C4-2B (cell line): ENCODE measurements at regions not wholly inside any gene's neighbourhood (a gene's known extent, or its start where the extent isn't known, plus 50 kb on each side); places are given as distances from the start of the nearest gene placed in this dataset.

Experiments used
- H3K27ac ChIP-seq: fragments of 450-650 bp; 2 replicates; pipeline ENCODE4 v1.5.1; 2017
- ZFX ChIP-seq: fragments of 450-650 bp; IDR thresholded peaks from 2 replicates; pipeline ENCODE4 v1.6.1; 2017
- TF ChIP-seq, protein P1 (sequence below): fragments of 450-650 bp; conservative IDR thresholded peaks from 2 replicates; pipeline ENCODE4 v1.5.1; 2017; ENCODE audit warnings: mild to moderate bottlenecking

DNA sequence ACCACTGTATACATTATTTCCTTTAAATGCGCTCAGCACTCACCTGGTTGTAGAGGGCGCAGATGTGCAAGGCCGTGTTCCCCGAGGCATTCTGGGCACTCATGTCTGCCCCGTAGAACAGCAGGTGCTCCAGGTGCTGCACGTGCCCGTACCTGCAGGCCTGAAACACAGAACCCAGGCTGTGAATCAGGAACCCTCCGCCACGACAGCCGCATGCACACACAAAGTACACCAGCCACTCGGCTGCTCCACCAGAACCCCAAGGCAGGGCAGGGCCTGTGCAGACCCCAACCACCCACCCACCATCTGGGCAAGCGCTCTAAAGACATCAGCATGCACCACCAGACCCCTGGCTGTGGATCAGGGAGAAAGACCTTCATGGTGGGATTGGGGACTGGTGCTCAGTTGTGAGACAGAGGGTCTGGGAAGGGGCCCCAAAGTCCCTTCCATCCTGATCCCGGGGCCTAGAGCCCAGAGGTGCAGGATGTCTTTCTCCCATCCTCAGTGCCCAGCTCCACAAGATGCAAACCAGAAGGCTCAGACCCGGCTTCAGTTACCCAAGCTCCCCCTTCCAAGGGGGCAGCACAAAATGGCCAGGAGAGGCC, 177.2 kb downstream of the SHANK2 start:
- TF ChIP-seq, protein P1, sequence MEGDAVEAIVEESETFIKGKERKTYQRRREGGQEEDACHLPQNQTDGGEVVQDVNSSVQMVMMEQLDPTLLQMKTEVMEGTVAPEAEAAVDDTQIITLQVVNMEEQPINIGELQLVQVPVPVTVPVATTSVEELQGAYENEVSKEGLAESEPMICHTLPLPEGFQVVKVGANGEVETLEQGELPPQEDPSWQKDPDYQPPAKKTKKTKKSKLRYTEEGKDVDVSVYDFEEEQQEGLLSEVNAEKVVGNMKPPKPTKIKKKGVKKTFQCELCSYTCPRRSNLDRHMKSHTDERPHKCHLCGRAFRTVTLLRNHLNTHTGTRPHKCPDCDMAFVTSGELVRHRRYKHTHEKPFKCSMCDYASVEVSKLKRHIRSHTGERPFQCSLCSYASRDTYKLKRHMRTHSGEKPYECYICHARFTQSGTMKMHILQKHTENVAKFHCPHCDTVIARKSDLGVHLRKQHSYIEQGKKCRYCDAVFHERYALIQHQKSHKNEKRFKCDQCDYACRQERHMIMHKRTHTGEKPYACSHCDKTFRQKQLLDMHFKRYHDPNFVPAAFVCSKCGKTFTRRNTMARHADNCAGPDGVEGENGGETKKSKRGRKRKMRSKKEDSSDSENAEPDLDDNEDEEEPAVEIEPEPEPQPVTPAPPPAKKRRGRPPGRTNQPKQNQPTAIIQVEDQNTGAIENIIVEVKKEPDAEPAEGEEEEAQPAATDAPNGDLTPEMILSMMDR = no peak
- no peak for TF ChIP-seq ZFX
- H3K27ac ChIP-seq = no peak overlapping the region

DNA sequence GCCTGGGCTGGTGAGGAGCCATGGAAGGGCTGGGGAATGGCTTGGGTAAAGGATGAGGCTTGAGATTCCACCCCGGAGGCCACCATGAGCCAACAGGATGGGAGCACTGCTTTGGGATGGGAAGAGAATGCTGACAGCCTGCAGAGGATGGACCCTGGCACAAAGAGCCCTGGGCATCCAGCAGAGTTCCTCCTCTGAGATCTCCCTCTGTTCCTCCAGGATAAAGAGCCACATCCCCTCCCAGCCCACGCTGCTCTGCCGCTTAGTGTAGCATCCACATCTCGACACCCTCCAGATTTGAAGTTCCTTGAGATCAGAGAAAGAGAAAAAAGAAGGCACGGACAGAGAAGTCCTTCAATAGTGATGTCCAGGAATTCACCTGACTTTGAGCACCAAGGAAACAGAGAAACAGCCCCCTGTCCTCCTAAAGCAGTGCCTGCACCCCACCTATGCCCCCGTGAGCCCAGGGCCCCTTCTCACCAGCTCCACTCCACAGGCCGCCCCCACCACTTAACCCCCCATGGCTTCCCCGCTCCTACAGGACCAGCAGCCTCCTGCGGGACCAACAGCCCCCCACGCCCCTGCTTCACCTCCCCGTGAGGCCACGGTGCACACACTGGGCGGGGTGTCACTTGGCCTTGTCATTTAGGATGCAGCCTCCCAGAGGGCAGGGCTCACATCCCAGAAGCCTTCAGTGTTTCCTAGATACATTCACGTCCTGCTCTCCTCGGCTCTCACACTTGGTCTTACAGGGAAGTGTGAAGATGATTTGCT, 180.5 kb downstream of the SHANK2 start:
- no peak overlapping the region for H3K27ac ChIP-seq
- TF ChIP-seq, protein P1 = no peak
- no peak for TF ChIP-seq ZFX

DNA sequence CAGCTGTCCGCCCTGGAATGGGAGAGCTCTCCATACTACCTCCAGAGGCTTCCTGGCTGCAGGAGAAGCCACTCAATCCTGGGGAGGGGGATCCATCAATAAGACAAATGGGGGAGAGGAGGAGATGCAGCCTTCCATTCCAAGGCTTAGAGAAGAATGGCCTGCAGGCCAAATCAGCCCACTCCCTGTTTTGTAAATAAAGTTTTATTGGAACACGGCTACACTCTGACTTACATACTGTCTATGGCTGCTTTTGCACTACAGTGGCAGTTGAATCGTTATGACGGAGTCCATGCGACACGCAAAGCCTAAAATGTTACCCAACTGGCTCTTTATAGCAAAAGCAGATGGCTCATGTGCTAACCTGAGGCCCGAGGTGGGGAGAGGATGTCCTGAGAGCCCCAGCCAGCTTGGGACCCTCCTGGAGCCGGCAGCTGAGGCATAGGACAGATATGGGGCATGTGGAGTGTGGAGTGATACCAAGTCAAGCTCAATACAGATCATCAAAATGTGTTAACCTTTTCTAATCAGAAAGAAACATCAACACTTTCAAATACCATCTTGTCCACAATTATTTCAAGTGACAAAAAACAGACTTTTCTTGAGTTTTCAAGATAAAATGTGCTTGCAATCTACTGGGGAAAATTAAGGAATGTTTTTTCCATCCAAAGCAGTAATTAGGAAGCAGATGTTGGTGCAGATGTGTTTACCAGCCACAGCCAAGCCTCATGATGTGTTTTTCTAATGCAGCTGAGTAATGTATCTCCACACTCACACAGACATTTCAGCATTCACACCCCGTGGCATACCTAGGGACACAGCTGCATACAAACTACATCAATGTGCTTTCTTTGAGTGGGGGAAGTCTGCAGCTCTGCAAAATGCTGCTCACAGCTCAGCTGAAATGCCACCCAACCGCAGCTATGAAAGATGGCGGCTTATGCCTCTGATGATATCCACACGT, 181.6 kb downstream of the SHANK2 start:
- no peak overlapping the region for H3K27ac ChIP-seq
- TF ChIP-seq, protein P1 = no peak
- no peak for TF ChIP-seq ZFX

DNA sequence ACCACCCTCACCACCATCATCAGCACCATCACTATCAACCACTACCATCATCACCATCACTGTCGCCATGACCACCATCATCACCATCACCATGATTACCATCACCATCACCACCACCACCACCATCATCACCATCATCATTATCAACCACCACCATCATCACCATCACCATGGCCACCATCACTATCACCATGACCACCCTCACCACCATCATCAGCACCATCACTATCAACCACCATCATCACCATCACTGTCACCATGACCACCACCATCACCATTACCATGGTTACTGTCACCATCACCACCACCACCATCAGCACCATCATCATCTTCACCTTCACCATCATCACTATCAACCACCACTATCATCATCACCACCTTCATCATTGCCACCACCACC, 183.4 kb downstream of the SHANK2 start:
- TF ChIP-seq, protein P1 = no peak
- no peak for TF ChIP-seq ZFX
- H3K27ac ChIP-seq = no peak overlapping the region

DNA sequence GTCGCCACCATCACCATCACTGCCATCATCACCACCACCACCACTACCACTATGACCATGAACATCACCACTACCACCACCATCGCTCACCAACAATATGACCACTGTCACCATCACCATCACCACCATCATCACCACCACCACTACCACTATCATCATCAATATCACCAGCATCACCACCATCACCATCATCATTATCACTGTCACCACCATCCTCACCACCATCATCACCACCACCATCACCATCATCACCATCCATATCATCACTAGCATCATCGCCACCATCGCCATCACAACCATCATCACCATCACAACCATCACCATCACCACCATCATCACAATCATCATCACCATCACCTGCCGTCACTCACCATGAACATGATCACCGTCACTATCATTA, 184.6 kb downstream of the SHANK2 start:
- TF ChIP-seq, protein P1 = no peak
- TF ChIP-seq ZFX = no peak
- H3K27ac ChIP-seq = no peak overlapping the region

DNA sequence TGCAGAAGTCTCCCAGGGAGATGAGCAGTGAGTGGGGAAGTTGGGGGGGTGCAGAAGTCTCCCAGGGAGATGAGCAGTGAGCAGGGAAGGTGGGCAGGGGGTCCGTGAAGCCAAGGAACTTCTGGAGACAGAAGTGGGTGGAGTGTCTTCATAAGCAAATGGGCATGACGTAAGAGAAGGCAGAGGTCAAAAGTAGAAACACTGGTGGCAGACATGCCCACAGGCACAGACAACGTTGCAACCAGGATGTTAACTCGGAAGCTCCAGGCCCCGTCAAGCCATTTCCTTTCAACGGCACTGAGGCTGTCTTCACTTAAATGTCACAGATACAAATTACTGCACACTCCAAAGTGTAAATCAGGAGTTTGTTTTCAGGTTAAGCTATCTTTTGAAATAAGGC, 186.1 kb downstream of the SHANK2 start:
- TF ChIP-seq, protein P1 = no peak
- TF ChIP-seq ZFX = no peak
- no peak overlapping the region for H3K27ac ChIP-seq

DNA sequence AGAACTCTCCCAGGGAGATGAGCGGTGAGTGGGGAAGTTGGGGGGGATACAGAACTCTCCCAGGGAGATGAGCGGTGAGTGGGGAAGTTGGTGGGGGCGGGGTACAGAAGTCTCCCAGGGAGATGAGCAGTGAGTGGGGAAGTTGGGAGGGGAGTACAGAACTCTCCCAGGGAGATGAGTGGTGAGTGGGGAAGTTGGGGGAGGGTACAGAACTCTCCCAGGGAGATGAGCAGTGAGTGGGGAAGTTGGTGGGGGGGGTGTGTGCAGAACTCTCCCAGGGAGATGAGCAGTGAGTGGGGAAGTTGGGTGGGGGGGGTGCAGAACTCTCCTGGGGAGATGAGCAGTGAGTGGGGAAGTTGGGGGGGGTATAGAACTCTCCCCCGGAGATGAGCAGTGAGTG, 186.5 kb downstream of the SHANK2 start:
- TF ChIP-seq, protein P1 = no peak
- TF ChIP-seq ZFX = no peak
- H3K27ac ChIP-seq = no peak overlapping the region
